ENCODE measurements at regions not wholly inside any gene's neighbourhood (a gene's known extent, or its start where the extent isn't known, plus 50 kb on each side); places are given as distances from the start of the nearest gene placed in this dataset.

GRCh38 chr2:58968885-58969284 lies 727.8 kb upstream of the FANCL start:
- DNase-seq (ENCODE audit: low read depth in 2 of 2): no peak

- DNase-seq (ENCODE audit: low read depth in 2 of 2): no peak
Observed at GRCh38 chr2:58967736-58968135, 726.6 kb upstream of the FANCL start.

- no peak for DNase-seq (ENCODE audit: low read depth in 2 of 2)
Observed at GRCh38 chr2:58965602-58966001, 724.5 kb upstream of the FANCL start.

GRCh38 chr2:58959996-58960395 lies 718.9 kb upstream of the FANCL start:
- no peak for DNase-seq (ENCODE audit: low read depth in 2 of 2)

- no peak for DNase-seq (ENCODE audit: low read depth in 2 of 2)
Observed at GRCh38 chr2:58957188-58957840, 716.2 kb upstream of the FANCL start.

GRCh38 chr2:58954880-58955385 lies 713.8 kb upstream of the FANCL start:
- DNase-seq (ENCODE audit: low read depth in 2 of 2): no peak

- no peak for DNase-seq (ENCODE audit: low read depth in 2 of 2)
Observed at GRCh38 chr2:58951722-58952121, 710.6 kb upstream of the FANCL start.

GRCh38 chr2:58950795-58951462 lies 709.8 kb upstream of the FANCL start:
- DNase-seq (ENCODE audit: low read depth in 2 of 2): no peak

GRCh38 chr2:58939388-58939787 lies 698.3 kb upstream of the FANCL start:
- DNase-seq (ENCODE audit: low read depth in 2 of 2): no peak

- no peak for DNase-seq (ENCODE audit: low read depth in 2 of 2)
Observed at GRCh38 chr2:58938988-58939387, 697.9 kb upstream of the FANCL start.

GRCh38 chr2:58932801-58933200 lies 691.7 kb upstream of the FANCL start:
- DNase-seq (ENCODE audit: low read depth in 2 of 2): no peak

GRCh38 chr2:58930537-58930936 lies 689.4 kb upstream of the FANCL start:
- DNase-seq (ENCODE audit: low read depth in 2 of 2): no peak

GRCh38 chr2:58928973-58929372 lies 687.8 kb upstream of the FANCL start:
- DNase-seq (ENCODE audit: low read depth in 2 of 2): no peak

- no peak for DNase-seq (ENCODE audit: low read depth in 2 of 2)
Observed at GRCh38 chr2:58928391-58928790, 687.3 kb upstream of the FANCL start.

GRCh38 chr2:58926112-58926511 lies 685.0 kb upstream of the FANCL start:
- DNase-seq (ENCODE audit: low read depth in 2 of 2): no peak

- no peak for DNase-seq (ENCODE audit: low read depth in 2 of 2)
Observed at GRCh38 chr2:58925676-58926081, 684.6 kb upstream of the FANCL start.

GRCh38 chr2:58923869-58924268 lies 682.7 kb upstream of the FANCL start:
- DNase-seq (ENCODE audit: low read depth in 2 of 2): no peak

GRCh38 chr2:58922245-58922644 lies 681.1 kb upstream of the FANCL start:
- DNase-seq (ENCODE audit: low read depth in 2 of 2): no peak

GRCh38 chr2:58921676-58922075 lies 680.6 kb upstream of the FANCL start:
- no peak for DNase-seq (ENCODE audit: low read depth in 2 of 2)

GRCh38 chr2:58920001-58920400 lies 678.9 kb upstream of the FANCL start:
- no peak for DNase-seq (ENCODE audit: low read depth in 2 of 2)

- no peak for DNase-seq (ENCODE audit: low read depth in 2 of 2)
Observed at GRCh38 chr2:58919316-58919715, 678.2 kb upstream of the FANCL start.

GRCh38 chr2:58918141-58918540 lies 677.0 kb upstream of the FANCL start:
- DNase-seq (ENCODE audit: low read depth in 2 of 2): no peak

GRCh38 chr2:58917596-58917995 lies 676.5 kb upstream of the FANCL start:
- no peak for DNase-seq (ENCODE audit: low read depth in 2 of 2)

GRCh38 chr2:58916063-58916462 lies 674.9 kb upstream of the FANCL start:
- DNase-seq (ENCODE audit: low read depth in 2 of 2): no peak

All from stimulated activated CD4-positive, alpha-beta T cell treated with anti-CD3 and anti-CD28 coated beads, Interleukin-1b, Interleukin-23, amount 100 ng/mL, for 4 hours (primary cell).